ENCODE measurements at regions not wholly inside any gene's neighbourhood (a gene's known extent, or its start where the extent isn't known, plus 50 kb on each side); places are given as distances from the start of the nearest gene placed in this dataset.
"Not testable (repeated sequence)": the region's sequence is repeated elsewhere in the genome, so short reads cannot be mapped to it uniquely, and the experiment has no call there.

DNA sequence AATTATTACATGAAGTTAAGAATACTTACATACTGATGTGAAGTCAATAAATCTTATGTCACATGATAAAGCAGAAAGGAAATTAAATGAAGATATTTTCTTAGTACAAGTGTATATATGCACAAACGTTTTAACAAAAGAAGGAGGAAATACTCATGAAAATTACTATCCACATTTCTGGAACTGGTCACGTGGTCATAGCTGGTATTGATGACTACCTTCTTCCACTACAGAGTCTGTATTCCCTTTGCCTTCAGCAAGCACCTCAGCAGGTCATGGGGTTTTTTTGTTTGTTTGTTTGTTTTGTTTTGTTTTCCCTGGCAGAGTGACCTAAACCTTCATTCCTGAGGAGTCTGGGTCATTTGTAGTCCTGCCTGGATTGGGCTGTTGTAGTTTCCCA, 174.9 kb upstream of the BANK1 start:
- WGBS, 5 donors: 57 to 73% (median 64%) methylated on average over 2 of the region's 2 CpGs
- TF ChIP-seq POLR2AphosphoS5 (IDR thresholded peaks at IDR 0.05) (no peak), POLR2A (IDR thresholded peaks at IDR 0.05) (no peak), EP300 (IDR thresholded peaks at IDR 0.05) (no peak)
- TF ChIP-seq, protein P1, sequence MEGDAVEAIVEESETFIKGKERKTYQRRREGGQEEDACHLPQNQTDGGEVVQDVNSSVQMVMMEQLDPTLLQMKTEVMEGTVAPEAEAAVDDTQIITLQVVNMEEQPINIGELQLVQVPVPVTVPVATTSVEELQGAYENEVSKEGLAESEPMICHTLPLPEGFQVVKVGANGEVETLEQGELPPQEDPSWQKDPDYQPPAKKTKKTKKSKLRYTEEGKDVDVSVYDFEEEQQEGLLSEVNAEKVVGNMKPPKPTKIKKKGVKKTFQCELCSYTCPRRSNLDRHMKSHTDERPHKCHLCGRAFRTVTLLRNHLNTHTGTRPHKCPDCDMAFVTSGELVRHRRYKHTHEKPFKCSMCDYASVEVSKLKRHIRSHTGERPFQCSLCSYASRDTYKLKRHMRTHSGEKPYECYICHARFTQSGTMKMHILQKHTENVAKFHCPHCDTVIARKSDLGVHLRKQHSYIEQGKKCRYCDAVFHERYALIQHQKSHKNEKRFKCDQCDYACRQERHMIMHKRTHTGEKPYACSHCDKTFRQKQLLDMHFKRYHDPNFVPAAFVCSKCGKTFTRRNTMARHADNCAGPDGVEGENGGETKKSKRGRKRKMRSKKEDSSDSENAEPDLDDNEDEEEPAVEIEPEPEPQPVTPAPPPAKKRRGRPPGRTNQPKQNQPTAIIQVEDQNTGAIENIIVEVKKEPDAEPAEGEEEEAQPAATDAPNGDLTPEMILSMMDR (IDR thresholded peaks at IDR 0.05): no peak

DNA sequence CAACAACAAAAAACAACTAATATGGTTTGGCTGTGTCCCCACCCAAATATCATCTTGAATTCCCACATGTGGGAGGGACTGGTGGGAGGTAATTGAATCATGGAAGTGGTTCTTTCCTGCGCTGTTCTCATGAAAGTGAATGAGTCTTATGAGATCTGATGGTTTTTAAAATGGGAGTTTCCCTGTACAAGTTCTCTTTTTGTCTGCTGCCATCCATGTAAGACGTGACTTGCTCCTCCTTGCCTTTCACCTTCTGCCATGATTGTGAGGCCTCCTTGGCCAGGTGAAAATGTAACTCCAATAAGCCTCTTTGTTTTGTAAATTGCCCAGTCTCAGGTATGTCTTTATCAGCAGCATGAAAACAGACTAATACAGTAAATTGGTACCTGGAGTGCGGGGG, 183.5 kb upstream of the BANK1 start:
- H3K27me3 ChIP-seq; H3K4me1 ChIP-seq; H3K4me3 ChIP-seq; intact Hi-C loops (cut with DNase I; ENCODE audit: low total_unique reads); DNase-seq; H3K36me3 ChIP-seq; H3K27ac ChIP-seq; H3K9me3 ChIP-seq: not testable (repeated sequence)
- WGBS, 5 donors: 78 to 98% (median 91%) methylated on average over 3 of the region's 3 CpGs

More for the DNA sequence above, 174.9 kb upstream of the BANK1 start:
- H3K27ac ChIP-seq: no peak overlapping the region
- intact Hi-C loops (cut with DNase I; ENCODE audit: low total_unique reads): no loop called here
- no peak for DNase-seq
- H3K27me3 ChIP-seq: no peaks in the 10 kb centered on the region
- no peaks in the 10 kb centered on the region for H3K4me1 ChIP-seq
- H3K9me3 ChIP-seq: no peaks in the 10 kb centered on the region
- H3K4me3 ChIP-seq: no peak overlapping the region
- H3K36me3 ChIP-seq: no peaks in the 10 kb centered on the region

DNA sequence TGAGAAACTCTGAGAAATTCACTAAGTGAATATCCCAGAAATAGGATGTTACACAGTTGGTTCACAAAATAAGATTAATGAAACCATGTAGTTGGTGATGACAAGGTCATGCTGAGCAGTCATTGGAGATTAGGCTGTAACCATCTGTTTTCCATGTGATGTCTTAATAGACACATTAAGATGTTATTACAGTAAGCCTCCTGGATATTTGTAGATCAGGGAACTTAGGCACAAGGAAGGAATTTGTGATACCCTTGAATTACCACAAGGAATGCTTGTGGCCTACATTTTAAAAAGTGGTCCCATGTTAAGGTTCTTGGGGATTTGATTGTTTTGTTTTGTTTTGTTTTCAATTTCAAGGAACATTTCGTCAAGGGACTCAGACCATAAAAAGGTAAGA, 185.6 kb upstream of the BANK1 start:
- H3K36me3 ChIP-seq: no peaks in the 10 kb centered on the region
- H3K27ac ChIP-seq: no peak overlapping the region
- intact Hi-C loops (cut with DNase I; ENCODE audit: low total_unique reads): no loop called here
- no peaks in the 10 kb centered on the region for H3K9me3 ChIP-seq
- 55 to 89% (median 81%) methylated on average over 1 of the region's 1 CpG for WGBS, 5 donors
- H3K27me3 ChIP-seq: no peaks in the 10 kb centered on the region
- H3K4me1 ChIP-seq: no peaks in the 10 kb centered on the region
- no peak overlapping the region for H3K4me3 ChIP-seq
- DNase-seq: no peak
- TF ChIP-seq POLR2A (IDR thresholded peaks at IDR 0.05): no peak
- TF ChIP-seq POLR2AphosphoS5 (IDR thresholded peaks at IDR 0.05): no peak
- TF ChIP-seq EP300 (IDR thresholded peaks at IDR 0.05): no peak
- TF ChIP-seq, protein P1 (IDR thresholded peaks at IDR 0.05): no peak

DNA sequence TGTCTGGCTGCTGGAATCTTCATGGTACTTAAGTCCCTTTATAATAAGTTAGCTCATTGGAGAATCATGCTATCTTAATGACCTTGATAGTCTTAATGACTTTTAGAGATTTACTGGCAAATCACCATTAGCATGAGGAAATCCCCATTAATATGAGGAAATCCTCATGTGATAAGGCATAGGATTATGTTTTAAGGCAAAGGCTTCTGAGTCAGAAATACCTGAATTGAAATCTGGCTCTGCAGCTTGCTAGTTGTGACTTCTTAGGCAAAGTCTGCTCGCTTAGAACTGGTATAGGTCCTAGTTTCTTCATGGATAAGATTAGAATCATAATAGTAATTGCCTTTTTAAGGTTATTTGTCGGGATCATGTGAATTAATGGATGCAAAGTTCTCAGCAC, 190.2 kb upstream of the BANK1 start:
- Histone ChIP-seq H3K27ac (no peak overlapping the region), H3K4me1 (no peaks in the 10 kb centered on the region), H3K27me3 (no peaks in the 10 kb centered on the region), H3K4me3 (no peak overlapping the region), H3K36me3 (no peaks in the 10 kb centered on the region), H3K9me3 (no peaks in the 10 kb centered on the region)
- intact Hi-C loops (cut with DNase I; ENCODE audit: low total_unique reads): no loop called here
- WGBS, 5 donors: 61 to 83% (median 80%) methylated on average over 2 of the region's 2 CpGs
- TF ChIP-seq, protein P1 (IDR thresholded peaks at IDR 0.05): no peak
- TF ChIP-seq POLR2AphosphoS5 (IDR thresholded peaks at IDR 0.05) (no peak), POLR2A (IDR thresholded peaks at IDR 0.05) (no peak), EP300 (IDR thresholded peaks at IDR 0.05) (no peak)
- no peak for DNase-seq

DNA sequence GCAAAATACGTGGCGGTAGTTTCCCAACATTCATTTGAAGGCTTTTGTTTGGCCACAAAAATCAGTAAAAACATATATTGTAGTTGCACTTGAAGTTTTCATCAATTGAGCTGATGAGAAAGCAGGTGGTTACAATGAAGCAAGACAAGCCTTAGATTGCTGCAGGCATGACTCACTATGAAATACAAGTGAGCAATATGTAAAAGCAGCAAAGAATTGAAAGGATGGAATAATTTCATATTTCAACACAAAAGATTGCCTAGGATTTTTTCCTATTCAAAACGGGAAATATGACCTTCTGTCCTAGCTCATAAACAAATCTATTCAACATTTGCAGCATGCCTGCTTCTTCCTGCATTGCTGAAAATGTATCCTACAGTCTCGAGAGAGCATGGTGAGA, 190.9 kb upstream of the BANK1 start:
- DNase-seq: no peak
- intact Hi-C loops (cut with DNase I; ENCODE audit: low total_unique reads): no loop called here
- 51 to 73% (median 56%) methylated on average over 4 of the region's 4 CpGs for WGBS, 5 donors
- H3K36me3 ChIP-seq: no peaks in the 10 kb centered on the region
- TF ChIP-seq EP300 (IDR thresholded peaks at IDR 0.05): no peak
- TF ChIP-seq POLR2AphosphoS5 (IDR thresholded peaks at IDR 0.05): no peak
- no peak overlapping the region for H3K27ac ChIP-seq
- no peaks in the 10 kb centered on the region for H3K9me3 ChIP-seq
- no peaks in the 10 kb centered on the region for H3K4me1 ChIP-seq
- no peak overlapping the region for H3K4me3 ChIP-seq
- H3K27me3 ChIP-seq: no peaks in the 10 kb centered on the region
